WERI-Rb-1 (cell line): ENCODE measurements at regions not wholly inside any gene's neighbourhood (a gene's known extent, or its start where the extent isn't known, plus 50 kb on each side); places are given as distances from the start of the nearest gene placed in this dataset.

ENCODE experiments used
- DNase-seq: peaks from one replicate; pipeline ENCODE4 v3.0.0-alpha.2; 2020
- H3K27ac ChIP-seq: fragments of 250-450 bp; sonication (Bioruptor Pico); 2 replicates; pipeline ENCODE4 v1.5.1; 2020; ENCODE audit warnings: mild to moderate bottlenecking, moderate library complexity
- H3K27me3 ChIP-seq: fragments of 250-450 bp; sonication (Bioruptor Pico); 2 replicates; pipeline ENCODE4 v1.5.1; 2021; ENCODE audit warnings: mild to moderate bottlenecking, low read depth, moderate library complexity; ENCODE audit not compliant: insufficient read depth, severe bottlenecking
- H3K36me3 ChIP-seq: fragments of 250-450 bp; sonication (Bioruptor Pico); 2 replicates; pipeline ENCODE4 v1.5.1; 2020; ENCODE audit warnings: mild to moderate bottlenecking, moderate library complexity
- H3K4me3 ChIP-seq: 2 replicates; pipeline ENCODE4 v1.5.1; 2011; ENCODE audit warnings: low read depth, mild to moderate bottlenecking, control low read depth, low read length
- H3K9me3 ChIP-seq: fragments of 250-450 bp; sonication (Bioruptor Pico); 2 replicates; pipeline ENCODE4 v1.5.1; 2021; ENCODE audit warnings: mild to moderate bottlenecking, moderate library complexity; ENCODE audit not compliant: severe bottlenecking
- CTCF ChIP-seq: IDR thresholded peaks from 2 replicates; pipeline ENCODE4 v1.5.1; 2011; ENCODE audit warnings: low read depth, mild to moderate bottlenecking, control low read depth, inconsistent platforms, low read length

DNA sequence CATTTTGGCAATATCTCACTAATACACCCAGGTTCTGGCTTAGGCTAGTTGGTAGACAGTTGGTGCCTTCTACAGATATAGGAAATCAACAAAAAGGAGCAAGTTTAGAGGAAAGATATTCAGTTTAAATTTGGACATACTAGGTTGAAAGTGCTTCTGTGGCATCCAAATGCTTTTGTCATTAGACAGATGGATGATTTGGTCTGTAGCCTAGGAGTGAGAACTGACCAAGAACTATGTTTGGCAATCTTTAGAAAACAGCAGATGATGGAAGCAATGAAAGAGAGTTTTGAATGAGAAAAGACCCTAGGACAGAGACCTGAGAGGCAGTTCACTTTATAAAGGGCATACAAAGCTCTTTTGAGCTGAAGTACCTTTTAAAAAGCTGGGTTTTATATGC lies 201.3 kb upstream of the FSHR start:
- TF ChIP-seq CTCF = no peak
- H3K27ac ChIP-seq = no peak overlapping the region
- H3K36me3 ChIP-seq = no peaks in the 10 kb centered on the region
- no peaks in the 10 kb centered on the region for H3K27me3 ChIP-seq
- no peaks in the 10 kb centered on the region for H3K9me3 ChIP-seq
- no peak overlapping the region for H3K4me3 ChIP-seq
- DNase-seq = no peak

DNA sequence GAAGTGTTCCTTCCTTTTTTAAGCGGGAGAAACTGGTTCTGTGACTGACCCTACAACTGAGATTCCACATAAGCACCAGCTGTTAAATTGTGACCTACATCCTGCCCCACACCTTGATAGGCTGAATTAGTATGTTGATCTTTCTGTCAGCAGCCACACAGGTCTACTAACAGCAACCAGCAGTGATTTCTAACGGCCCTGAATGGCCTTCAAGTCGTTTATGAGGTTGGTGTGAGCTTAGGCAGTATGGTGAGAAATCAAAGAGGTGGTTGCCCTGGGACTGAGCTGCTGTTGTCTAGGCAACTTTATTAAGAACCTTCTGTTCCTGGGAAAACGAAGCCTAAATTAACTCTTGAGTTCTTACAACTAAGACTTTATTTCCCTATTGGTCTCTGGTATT lies 197.2 kb upstream of the FSHR start:
- Histone ChIP-seq H3K9me3 (no peaks in the 10 kb centered on the region), H3K36me3 (no peaks in the 10 kb centered on the region), H3K4me3 (no peak overlapping the region), H3K27me3 (no peaks in the 10 kb centered on the region), H3K27ac (no peak overlapping the region)
- no peak for DNase-seq
- no peak for TF ChIP-seq CTCF

GRCh38 chr2:49343638-49344037 lies 189.3 kb upstream of the FSHR start:
- Histone ChIP-seq H3K27ac (no peak overlapping the region), H3K9me3 (no peaks in the 10 kb centered on the region), H3K4me3 (no peak overlapping the region), H3K36me3 (no peaks in the 10 kb centered on the region), H3K27me3 (no peaks in the 10 kb centered on the region)
- DNase-seq = no peak
- TF ChIP-seq CTCF = no peak

GRCh38 chr2:49342156-49342555 lies 187.8 kb upstream of the FSHR start:
- H3K9me3 ChIP-seq = no peaks in the 10 kb centered on the region
- H3K27me3 ChIP-seq = no peaks in the 10 kb centered on the region
- TF ChIP-seq CTCF = no peak
- DNase-seq = no peak
- H3K27ac ChIP-seq = no peak overlapping the region
- no peak overlapping the region for H3K4me3 ChIP-seq
- H3K36me3 ChIP-seq = no peaks in the 10 kb centered on the region

- TF ChIP-seq CTCF = no peak
- H3K27me3 ChIP-seq = no peaks in the 10 kb centered on the region
- no peaks in the 10 kb centered on the region for H3K9me3 ChIP-seq
- no peak overlapping the region for H3K4me3 ChIP-seq
- no peak for DNase-seq
- H3K36me3 ChIP-seq = no peaks in the 10 kb centered on the region
- no peak overlapping the region for H3K27ac ChIP-seq
Observed at GRCh38 chr2:49335546-49335945, 181.2 kb upstream of the FSHR start.

DNA sequence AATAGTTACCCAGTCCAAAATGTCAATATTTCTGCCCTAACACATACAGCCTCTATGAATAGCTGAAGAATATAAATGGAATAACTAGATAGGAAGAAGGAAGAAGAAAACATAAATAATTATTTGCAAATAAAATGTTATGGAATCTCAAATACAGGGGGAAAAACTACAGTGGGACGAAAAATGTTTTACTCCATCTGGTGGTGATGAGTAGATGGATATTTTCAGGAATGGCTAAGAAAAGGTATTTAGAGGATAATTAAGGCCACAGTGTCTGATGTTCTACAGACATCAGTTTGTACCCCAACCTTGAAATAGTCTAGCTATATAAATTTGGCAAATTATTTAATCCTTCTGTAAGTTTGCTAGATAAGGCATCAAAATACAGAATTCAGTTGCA lies 178.1 kb upstream of the FSHR start:
- H3K9me3 ChIP-seq = no peaks in the 10 kb centered on the region
- no peaks in the 10 kb centered on the region for H3K27me3 ChIP-seq
- H3K4me3 ChIP-seq = no peak overlapping the region
- H3K36me3 ChIP-seq = no peaks in the 10 kb centered on the region
- H3K27ac ChIP-seq = no peak overlapping the region
- no peak for DNase-seq
- no peak for TF ChIP-seq CTCF
